Progenitor cell of endocrine pancreas (in vitro differentiated cells): ENCODE measurements at regions not wholly inside any gene's neighbourhood (a gene's known extent, or its start where the extent isn't known, plus 50 kb on each side); places are given as distances from the start of the nearest gene placed in this dataset.
"Not testable (repeated sequence)": the region's sequence is repeated elsewhere in the genome, so short reads cannot be mapped to it uniquely, and the experiment has no call there.

Experiments used
- DNase-seq: peaks from one replicate; pipeline ENCODE4 v3.0.0; 2021; ENCODE audit warnings: low spot score; ENCODE audit not compliant: unreplicated experiment
- H3K27ac Mint-ChIP-seq: 2 replicates; pipeline ENCODE4 v1.8.0; 2021; ENCODE audit warnings: mild to moderate bottlenecking, moderate library complexity, mixed read lengths
- H3K27me3 Mint-ChIP-seq: 2 replicates; pipeline ENCODE4 v1.8.0; 2021; ENCODE audit warnings: mixed read lengths
- H3K36me3 Mint-ChIP-seq: 2 replicates; pipeline ENCODE4 v1.8.0; 2022; ENCODE audit warnings: mixed read lengths; ENCODE audit not compliant: insufficient read depth
- H3K4me1 Mint-ChIP-seq: 2 replicates; pipeline ENCODE4 v1.8.0; 2021; ENCODE audit warnings: low read depth, mixed read lengths
- H3K4me3 Mint-ChIP-seq: 2 replicates; pipeline ENCODE4 v1.8.0; 2021; ENCODE audit warnings: low read depth, mild to moderate bottlenecking, moderate library complexity, mixed read lengths
- H3K9me3 Mint-ChIP-seq: 2 replicates; pipeline ENCODE4 v1.8.0; 2021; ENCODE audit warnings: low read depth, mixed read lengths
- TF ChIP-seq, protein P1 (sequence below): fragments of 200-600 bp; sonication (generic); IDR thresholded peaks from one replicate; pipeline ENCODE4 v1.5.0; 2021; ENCODE audit warnings: antibody characterized with exemption, mild to moderate bottlenecking; ENCODE audit not compliant: unreplicated experiment

DNA sequence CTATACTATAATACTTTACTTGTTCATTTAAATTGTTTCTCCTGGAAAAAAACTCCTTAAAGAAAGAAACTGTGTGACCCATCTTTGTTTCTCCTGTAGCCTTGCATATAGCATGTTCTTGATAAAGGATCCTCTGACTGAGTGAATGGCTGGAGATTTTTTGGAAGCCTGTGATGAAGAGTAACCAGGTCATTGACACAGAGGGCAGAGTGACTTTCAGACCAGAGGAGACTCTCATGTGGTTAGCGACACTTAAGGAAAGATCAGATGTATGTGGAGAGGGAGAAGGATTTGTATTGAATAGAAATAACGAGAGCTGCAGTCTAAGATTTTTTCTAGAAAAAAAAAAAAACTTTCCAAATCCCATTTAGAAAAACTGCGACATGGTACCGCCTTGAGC lies 85.5 kb downstream of the TRIM43 start:
- no peak for DNase-seq
- TF ChIP-seq, protein P1, sequence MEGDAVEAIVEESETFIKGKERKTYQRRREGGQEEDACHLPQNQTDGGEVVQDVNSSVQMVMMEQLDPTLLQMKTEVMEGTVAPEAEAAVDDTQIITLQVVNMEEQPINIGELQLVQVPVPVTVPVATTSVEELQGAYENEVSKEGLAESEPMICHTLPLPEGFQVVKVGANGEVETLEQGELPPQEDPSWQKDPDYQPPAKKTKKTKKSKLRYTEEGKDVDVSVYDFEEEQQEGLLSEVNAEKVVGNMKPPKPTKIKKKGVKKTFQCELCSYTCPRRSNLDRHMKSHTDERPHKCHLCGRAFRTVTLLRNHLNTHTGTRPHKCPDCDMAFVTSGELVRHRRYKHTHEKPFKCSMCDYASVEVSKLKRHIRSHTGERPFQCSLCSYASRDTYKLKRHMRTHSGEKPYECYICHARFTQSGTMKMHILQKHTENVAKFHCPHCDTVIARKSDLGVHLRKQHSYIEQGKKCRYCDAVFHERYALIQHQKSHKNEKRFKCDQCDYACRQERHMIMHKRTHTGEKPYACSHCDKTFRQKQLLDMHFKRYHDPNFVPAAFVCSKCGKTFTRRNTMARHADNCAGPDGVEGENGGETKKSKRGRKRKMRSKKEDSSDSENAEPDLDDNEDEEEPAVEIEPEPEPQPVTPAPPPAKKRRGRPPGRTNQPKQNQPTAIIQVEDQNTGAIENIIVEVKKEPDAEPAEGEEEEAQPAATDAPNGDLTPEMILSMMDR = no peak
- Mint-ChIP-seq H3K27me3 (peaks cover 74% of the 10 kb centered on the region), H3K9me3 (no peaks in the 10 kb centered on the region), H3K36me3 (no peaks in the 10 kb centered on the region), H3K4me3 (no peak overlapping the region), H3K27ac (no peak overlapping the region), H3K4me1 (peaks cover 1% of the 10 kb centered on the region)

DNA sequence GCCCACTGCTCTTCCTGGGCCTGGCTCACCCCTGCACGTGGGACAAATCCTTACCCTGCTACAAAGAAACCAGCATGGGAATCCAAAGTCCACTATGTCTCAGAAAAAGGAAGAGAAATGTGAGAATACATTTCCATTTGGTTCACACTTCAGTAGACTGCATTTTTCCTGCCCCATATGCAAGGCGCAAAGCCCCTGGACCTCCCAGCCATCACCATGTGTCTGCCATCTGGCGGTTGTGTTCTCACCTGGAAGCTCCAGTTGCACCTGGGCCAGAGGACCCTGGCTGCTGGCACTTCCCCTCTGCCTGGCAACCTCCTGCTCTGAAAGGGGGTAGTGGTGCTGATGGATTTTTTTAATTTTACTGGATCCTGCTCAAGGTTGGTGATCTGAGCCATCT lies 86.0 kb downstream of the TRIM43 start:
- DNase-seq, H3K9me3 Mint-ChIP-seq, H3K27ac Mint-ChIP-seq, H3K36me3 Mint-ChIP-seq, H3K4me3 Mint-ChIP-seq, H3K4me1 Mint-ChIP-seq: not testable (repeated sequence)
- H3K27me3 Mint-ChIP-seq = peaks cover 75% of the 10 kb centered on the region
- TF ChIP-seq, protein P1 = peak; percentile 14

DNA sequence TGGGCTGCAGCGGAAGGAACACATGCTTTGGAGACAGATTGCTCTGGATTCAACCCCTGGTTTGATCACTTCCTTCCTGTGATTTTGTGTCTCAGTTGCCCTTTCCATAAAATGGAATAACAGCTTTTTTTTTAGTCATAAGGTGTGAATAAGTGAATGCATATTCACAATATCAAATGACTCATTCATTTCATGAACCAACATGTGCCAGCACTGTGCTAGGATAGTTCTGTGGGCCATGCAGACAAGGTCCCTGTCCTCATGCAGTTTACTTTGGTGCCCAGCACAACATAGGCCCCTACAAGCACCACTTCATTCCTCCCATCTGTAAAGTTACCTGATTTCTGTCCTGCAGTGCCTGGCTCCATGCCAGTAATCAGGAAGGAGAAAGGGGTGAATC lies 89.4 kb downstream of the TRIM43 start:
- DNase-seq, H3K4me3 Mint-ChIP-seq, H3K9me3 Mint-ChIP-seq, H3K27ac Mint-ChIP-seq, H3K36me3 Mint-ChIP-seq: not testable (repeated sequence)
- Mint-ChIP-seq H3K27me3 (peaks cover 59% of the 10 kb centered on the region), H3K4me1 (peaks cover 27% of the 10 kb centered on the region)

DNA sequence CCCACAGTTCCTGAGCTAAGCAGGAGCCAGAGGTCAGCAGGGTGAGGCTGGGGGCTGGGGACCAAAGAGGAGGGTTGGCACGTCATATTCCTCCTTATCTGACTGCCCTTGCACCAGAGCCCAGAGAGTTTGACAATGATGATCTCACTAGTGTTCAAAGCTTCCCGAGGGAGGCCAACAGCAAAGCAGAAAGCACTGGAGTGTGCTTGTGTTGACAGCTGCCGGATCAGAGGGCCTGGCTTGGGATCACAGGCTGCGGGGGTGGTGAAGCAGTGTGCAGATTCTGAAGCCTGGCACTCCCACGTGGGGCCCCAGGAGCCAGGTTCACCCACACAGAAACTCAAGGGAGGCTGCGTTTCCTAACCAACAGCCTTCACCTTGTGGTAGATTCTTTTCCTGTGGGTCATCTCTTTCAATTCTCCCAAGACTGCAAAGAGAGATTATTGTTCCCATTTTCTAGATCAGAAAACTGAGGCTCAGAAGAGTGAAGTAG lies 89.8 kb downstream of the TRIM43 start:
- H3K27ac Mint-ChIP-seq, H3K9me3 Mint-ChIP-seq, H3K4me3 Mint-ChIP-seq, H3K36me3 Mint-ChIP-seq, DNase-seq: not testable (repeated sequence)
- peaks cover 27% of the 10 kb centered on the region for H3K4me1 Mint-ChIP-seq
- H3K27me3 Mint-ChIP-seq = peaks cover 57% of the 10 kb centered on the region

DNA sequence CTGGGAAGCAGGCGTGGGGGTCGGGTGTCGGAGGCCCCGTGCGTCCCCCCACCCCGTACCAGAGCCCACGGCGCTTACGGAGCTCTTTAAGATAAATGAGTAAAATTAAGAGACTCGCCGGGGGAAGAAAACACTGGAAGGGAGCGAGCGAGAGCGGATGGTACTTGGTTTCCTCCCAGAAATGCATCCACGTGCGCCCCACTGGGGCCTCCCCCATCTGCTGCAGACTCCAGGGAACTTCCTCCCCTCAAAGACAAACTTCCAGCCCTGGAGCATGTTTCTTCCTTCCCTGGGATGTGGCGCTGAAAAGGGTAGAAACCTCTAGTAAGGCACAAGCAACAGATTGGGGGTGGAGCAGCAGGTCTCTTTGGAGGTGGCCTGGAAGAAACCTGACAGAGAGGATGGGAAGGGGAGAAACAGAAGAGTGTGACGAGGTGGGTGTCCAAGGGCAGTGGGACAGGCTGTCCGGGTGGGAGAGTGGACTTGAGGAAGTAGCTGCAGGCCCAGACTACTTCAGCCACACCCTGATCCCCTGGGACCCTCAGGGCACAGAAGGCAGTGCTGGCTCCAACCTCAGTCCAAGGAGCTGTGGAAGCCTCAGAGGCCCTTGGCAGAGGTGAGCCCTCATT lies 91.2 kb downstream of the TRIM43 start:
- not testable (repeated sequence) for H3K9me3 Mint-ChIP-seq, DNase-seq, H3K36me3 Mint-ChIP-seq, H3K27ac Mint-ChIP-seq
- Mint-ChIP-seq H3K4me1 (peaks cover 27% of the 10 kb centered on the region), H3K4me3 (peak overlapping the region; percentile 76), H3K27me3 (peaks cover 61% of the 10 kb centered on the region)

DNA sequence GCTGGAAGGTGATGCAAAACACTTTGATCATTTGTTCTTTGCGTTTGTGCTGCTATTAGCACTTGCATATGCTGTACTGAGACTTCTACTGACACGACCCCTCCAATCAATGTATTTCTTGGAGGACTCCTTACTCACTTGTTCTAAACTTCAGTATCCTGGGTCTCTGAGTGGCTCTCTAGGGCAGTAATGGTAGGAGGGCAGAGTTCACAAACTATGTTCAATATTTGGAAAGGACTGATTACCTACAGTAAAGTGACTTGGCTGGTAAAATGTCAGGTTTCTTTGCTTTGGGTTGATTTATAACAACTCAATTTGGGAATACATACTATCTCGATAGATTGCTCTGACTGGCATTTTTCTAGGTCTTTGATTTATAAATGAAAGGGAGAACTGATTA lies 93.7 kb downstream of the TRIM43 start:
- H3K4me3 Mint-ChIP-seq = no peak overlapping the region
- peaks cover 27% of the 10 kb centered on the region for H3K4me1 Mint-ChIP-seq
- H3K27ac Mint-ChIP-seq = no peak overlapping the region
- DNase-seq = no peak
- H3K9me3 Mint-ChIP-seq = no peaks in the 10 kb centered on the region
- H3K36me3 Mint-ChIP-seq = no peaks in the 10 kb centered on the region
- TF ChIP-seq, protein P1 = no peak
- peaks cover 47% of the 10 kb centered on the region for H3K27me3 Mint-ChIP-seq

DNA sequence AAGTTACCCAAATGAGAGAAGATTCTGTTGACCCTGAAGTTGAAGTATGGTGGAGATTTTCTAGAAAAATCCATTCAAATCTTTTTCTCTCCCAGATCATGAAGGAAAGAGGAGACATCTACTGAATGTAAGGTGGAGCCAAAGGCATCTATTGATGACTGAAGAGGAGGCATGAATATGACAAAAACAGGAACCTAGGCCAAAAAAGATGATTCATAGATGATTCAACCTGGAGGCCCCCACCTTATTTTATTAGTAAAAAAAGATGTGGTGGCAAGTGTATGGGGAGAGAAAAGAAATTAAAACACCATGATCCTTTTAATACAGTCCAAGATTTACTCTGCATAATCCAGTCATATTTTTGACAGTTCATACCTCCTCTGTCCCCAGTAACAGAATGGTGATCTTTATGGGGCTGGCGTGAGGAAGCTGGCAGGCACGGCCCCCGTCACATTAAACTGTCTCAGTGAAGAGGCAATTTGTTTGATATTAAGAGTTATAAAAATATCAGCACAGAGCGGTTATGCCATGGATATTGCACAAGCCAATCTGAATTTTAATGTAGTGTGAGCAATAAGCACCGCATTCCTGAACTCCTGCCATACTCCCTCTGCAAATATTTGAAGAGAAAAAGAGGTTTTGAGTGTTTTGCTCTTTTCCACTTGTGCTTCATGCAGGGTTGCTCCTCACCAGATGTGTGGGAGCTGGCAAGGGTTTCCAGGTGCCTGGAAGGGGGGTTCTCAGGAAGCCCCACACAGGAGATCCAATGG lies 94.4 kb downstream of the TRIM43 start:
- peaks cover 40% of the 10 kb centered on the region for H3K27me3 Mint-ChIP-seq
- not testable (repeated sequence) for DNase-seq, H3K36me3 Mint-ChIP-seq, H3K27ac Mint-ChIP-seq, H3K9me3 Mint-ChIP-seq, H3K4me3 Mint-ChIP-seq
- H3K4me1 Mint-ChIP-seq = peaks cover 27% of the 10 kb centered on the region

DNA sequence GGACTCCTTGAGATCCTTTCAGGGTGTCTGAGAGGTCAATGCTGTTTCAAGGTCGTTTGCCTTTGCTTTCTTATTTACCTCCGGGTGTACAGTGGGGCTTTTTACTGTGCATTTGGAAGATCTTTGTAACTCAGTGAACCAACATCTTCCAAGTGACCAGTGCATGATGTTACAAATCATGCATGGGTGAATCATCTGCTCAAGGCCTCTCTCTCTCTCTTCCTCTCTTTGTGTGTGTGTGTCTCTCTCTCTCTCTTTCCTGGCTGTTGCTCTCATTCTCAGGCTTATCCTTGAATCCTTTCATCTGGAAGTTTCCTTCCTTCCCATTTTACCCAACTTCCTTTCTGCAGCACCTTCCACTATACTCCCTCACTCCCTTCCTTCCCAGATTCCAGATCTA lies 96.1 kb downstream of the TRIM43 start:
- H3K36me3 Mint-ChIP-seq, H3K9me3 Mint-ChIP-seq, DNase-seq, H3K27ac Mint-ChIP-seq, H3K4me3 Mint-ChIP-seq: not testable (repeated sequence)
- peaks cover 26% of the 10 kb centered on the region for H3K27me3 Mint-ChIP-seq
- peaks cover 21% of the 10 kb centered on the region for H3K4me1 Mint-ChIP-seq

DNA sequence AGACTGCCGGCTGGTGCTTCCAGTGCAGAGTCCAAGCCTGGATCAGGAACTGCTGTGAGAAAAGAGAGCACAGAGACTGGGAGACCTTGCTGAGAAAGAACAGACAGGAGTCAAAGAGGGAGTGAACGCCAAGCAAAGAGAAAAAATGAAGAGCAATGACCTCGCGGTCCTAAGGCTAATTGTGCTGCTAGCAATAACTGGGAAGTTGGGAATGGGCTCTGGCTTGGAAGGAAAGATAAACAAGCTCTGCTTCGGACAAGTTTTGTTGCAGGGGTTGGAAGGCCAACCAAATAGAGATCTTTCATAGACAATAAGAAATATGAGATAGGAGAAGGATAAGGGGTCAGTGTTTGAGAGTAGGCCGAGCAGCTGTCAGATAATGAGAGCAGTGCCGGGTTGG lies 99.4 kb downstream of the TRIM43 start:
- peaks cover 27% of the 10 kb centered on the region for H3K27me3 Mint-ChIP-seq
- H3K27ac Mint-ChIP-seq, H3K9me3 Mint-ChIP-seq, H3K4me1 Mint-ChIP-seq, H3K4me3 Mint-ChIP-seq, DNase-seq, H3K36me3 Mint-ChIP-seq: not testable (repeated sequence)
